HG03457 (cell line): ENCODE measurements at regions not wholly inside any gene's neighbourhood (a gene's known extent, or its start where the extent isn't known, plus 50 kb on each side); places are given as distances from the start of the nearest gene placed in this dataset.

Source experiments
- ATAC-seq: cut with Tn5 transposase; IDR thresholded peaks from one replicate; pipeline ENCODE4 v1.9.1; 2021; ENCODE audit warnings: moderate number of reproducible peaks; ENCODE audit not compliant: unreplicated experiment

- no peak for ATAC-seq
Observed at GRCh38 chr18:37956902-37957301, 391.3 kb upstream of the CELF4 start.

DNA sequence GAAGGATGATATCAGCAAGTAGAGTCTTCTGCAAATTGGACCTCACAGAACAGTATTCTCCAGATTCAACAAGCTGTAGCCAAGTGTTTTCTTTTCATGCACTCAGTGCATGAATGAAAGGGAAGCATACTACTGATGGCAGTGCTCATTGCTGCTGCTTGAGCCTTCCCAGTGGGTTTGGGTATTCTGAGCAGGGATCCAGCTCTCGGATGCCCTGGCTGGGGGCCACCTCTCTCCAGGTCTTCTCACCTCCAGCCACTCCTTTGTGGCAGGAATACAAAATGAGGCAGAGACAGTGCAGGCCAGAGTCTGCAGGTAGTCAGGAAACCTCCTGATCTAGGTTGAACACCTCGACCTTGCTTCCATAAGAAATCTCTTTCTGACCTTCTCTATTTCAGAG lies 390.4 kb upstream of the CELF4 start:
- no peak for ATAC-seq

DNA sequence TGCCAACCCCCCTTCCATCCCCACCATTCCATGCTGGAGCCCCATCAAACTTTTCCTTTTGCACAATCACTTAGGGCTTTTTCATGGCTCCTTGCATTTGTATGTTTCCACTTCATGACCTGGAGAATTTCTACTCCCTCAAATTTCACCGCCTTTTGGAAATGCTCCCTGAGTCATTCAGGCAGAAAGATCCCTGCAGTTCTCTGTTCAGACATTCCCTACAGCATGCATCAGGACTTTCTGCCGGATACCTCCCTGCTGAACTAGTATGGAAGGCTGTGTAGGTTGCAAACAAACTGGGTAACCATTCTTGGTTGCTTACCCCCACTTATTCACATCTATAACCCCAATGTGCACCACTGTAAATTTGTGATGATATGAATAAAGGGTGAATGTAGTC lies 389.6 kb upstream of the CELF4 start:
- no peak for ATAC-seq

DNA sequence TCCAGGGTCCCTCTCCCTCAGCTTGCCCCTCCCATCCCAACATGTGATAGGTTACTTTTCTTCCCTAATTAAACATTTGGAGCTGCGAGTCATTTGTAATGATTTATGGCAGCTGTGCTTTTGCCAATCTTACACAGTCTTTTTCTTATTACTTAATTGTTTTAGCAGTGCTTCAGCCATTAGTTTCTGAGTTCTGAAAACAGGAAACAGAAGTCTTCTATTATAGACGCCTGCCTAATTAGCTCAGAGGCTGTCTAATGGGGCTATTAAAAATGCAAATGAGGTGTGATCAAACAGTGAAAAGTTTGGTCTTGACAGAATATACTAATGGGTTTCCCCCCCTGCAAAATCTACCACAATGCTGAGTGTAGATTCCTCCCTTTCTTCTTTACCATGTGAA lies 388.3 kb upstream of the CELF4 start:
- ATAC-seq, result no peak

GRCh38 chr18:37948471-37948870 lies 382.9 kb upstream of the CELF4 start:
- no peak for ATAC-seq

DNA sequence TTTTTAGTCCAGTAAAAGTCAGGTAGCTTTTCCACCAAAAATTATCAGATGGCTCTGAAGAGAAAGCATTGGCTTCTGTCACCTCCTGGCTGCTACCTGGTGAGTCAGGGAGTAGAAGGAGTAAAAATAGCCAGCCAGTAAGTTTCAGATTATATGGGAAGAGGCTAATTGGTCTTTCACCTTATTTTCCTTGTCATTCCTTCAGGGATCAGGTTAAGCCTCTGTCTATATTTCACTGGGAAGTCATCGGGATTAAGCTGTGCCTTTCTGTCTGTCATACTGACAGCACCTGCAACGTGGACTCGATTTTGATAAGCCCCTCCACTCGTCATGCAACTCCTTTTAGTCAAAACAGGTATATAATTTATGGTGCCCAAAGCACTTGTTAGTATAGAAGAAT lies 380.7 kb upstream of the CELF4 start:
- ATAC-seq, result no peak

DNA sequence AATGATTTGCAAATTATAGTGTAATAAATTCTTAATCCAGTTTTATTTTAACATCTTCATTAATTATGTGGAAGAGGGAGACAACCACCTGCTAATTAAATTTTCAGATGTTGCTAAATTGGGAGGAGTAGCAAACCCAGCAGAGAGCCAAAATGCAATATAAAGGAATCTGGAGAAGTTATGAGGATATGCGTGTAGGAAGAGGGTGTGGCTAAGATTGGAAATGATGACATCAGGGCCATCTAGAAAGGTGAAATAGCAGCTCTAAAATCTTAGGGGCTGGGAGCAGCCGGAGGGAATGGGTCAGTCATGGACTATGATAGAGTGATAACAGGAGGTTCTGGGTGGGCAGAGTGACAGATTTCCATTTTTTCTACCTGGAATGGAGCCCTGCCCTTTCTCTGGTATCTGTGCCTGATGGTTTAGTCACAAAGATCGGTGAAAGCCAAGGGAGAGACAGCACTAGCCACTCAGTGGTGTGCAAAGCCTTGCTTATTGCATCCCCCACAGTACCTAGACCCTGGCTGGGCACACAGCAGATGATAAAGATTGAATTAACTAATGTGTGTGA lies 379.2 kb upstream of the CELF4 start:
- no peak for ATAC-seq

GRCh38 chr18:37937287-37937686 lies 371.7 kb upstream of the CELF4 start:
- no peak for ATAC-seq

DNA sequence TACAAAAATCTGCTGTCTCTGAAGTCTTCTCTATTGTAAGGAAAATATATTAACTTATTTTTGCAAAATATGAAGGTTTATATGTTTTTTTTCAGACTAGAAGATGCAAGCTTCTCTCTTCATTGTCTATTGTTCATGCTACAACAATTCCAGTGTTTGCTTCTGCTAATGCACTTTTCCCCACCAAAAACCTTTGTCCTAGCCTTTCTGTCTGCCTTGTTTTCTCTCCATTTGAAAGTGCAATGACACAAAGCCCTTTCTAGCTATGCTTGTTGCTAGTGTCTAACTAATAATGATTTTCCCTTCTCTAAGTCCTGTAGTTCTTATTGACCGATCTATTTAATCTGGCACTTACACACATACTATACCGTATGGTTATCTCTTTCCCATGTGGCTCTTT lies 369.5 kb upstream of the CELF4 start:
- ATAC-seq, result no peak

GRCh38 chr18:37930640-37931039 lies 365.0 kb upstream of the CELF4 start:
- ATAC-seq, result no peak

DNA sequence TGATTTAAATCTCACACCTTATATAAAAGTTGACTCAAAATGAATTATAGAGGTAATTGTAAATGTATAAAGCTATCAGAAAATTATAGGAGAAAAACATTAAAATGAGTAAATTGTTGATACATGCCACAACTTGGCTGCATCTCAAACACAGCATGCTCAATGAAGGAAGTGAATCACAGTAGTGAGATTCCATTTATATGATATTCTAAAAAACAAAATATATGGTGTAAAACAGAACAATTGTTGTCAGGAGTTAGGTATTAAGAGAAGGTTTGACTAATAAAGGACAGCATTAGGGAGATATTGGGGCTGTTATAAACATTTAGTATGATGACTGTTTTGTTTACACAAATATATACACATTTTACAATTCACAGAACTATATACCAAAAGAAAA lies 356.6 kb upstream of the CELF4 start:
- ATAC-seq, result no peak

- no peak for ATAC-seq
Observed at GRCh38 chr18:37920865-37921264, 355.3 kb upstream of the CELF4 start.

DNA sequence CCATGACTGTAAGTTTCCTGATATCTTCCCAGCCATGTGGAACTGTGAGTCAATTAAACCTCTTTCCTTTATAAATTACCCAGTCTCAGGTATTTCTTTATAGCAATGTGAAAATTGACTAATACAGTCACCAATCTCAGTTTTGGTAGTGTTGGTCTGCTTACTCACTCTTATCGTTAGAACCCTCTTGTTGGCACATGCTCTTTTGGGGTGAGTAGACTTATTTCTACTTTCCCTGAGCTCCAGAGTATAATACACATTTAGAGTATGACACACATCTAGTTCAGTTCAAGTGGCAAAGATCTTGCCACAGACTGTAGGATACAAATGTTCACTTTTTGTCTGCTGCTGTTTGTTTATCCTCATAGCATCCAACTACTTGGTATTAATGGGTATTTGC lies 347.5 kb upstream of the CELF4 start:
- ATAC-seq, result no peak

GRCh38 chr18:37902344-37902743 lies 336.7 kb upstream of the CELF4 start:
- ATAC-seq, result no peak

DNA sequence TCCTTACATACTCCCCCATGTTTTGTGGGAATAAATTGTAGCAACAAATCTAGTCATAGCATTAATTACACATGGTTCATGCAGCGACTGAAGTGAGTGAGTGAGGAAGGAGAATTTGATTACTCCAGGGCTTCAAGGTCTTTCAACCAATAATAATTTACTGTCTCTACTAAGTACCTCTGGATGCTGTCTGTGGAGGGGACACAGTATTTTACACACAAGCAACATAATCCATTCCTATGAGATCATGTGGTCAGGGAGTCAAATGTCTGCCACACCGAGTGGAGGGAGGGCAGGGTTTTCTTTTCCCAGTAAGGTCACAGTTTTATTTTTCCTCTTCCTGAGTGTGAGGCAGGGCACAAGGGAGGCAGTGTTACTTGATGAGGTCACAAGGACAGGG lies 334.7 kb upstream of the CELF4 start:
- ATAC-seq, result no peak

DNA sequence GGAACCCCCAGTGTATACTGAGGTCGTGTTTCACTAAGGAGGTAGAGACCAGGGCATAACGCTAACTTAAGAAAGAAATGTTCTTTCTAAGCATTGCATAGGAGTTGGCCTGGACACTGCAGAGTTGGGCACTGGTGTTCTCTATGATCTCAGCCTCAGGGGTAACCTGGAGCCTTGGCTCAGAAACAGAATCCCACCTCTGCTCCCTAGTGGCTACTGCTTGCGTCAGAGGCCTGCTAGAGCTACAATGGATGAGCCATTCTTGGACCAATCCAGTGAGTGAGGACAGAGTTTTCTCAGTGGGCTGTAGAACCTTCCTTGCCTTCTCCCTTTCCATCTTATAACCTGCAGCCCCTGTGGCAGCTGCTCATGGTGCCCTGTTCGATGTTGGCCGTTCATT lies 324.4 kb upstream of the CELF4 start:
- no peak for ATAC-seq

DNA sequence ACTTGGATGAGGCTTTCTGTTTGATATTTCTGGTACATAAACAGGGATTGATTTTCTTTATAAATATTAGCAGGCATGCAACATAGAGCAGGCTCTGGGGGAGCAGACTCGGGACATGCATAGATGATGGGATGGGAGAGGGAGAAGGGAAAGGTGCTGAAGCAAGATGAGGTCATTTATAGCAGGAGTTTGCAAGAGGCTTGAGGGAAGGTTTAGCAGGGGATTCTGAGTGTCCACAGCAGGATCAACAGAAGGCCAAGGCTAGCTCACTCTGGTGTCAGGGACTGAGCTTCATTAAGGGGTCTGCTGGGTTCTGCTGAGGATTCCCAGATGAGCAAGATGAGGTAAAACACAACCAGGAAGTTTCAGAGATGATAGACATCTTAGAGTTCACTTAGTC lies 309.1 kb upstream of the CELF4 start:
- no peak for ATAC-seq

GRCh38 chr18:37873416-37873815 lies 307.8 kb upstream of the CELF4 start:
- ATAC-seq, result no peak

GRCh38 chr18:37872562-37872961 lies 307.0 kb upstream of the CELF4 start:
- no peak for ATAC-seq

- no peak for ATAC-seq
Observed at GRCh38 chr18:37871561-37871960, 306.0 kb upstream of the CELF4 start.

- ATAC-seq, result no peak
Observed at GRCh38 chr18:37869051-37869450, 303.5 kb upstream of the CELF4 start.

DNA sequence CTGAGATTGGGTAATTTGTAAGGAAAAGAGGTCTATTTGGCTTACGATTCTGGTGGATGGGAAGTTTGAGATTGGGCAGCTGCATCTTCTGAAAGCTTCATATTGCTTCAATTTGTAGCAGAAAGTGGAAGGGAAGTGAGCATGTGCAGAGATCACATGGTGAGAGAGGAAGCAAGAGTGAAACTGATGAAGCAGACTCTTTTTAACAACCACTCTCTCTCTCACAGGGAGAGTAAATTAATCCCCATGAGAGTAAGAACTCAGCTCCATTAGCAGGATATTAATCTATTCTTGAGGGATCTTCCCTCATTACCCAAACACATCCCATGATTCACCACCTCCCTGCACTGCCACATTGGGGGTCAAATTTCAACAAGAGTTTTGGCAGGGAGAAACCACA lies 298.5 kb upstream of the CELF4 start:
- no peak for ATAC-seq

- no peak for ATAC-seq
Observed at GRCh38 chr18:37861981-37862380, 296.4 kb upstream of the CELF4 start.

DNA sequence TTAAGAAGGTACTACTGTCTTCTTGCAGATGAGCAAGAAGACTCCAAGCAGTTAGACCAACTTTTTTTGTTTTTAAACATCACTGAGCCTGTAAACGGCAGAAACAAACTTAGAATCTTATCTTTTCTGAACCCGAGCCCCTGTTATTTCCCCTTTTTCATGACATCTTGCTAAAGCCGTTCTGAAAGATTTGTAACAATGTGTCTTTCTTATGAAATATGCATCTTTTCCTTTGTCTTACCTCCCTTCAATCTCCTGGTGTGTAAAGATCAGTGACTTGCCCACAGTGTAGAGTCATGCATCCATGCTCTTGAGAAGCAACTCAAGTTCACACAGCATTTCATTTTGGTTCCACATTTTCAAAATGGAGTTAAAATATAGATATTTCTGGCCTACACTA lies 288.8 kb upstream of the CELF4 start:
- ATAC-seq, result no peak
